GM12891 (cell line): ENCODE measurements at regions not wholly inside any gene's neighbourhood (a gene's known extent, or its start where the extent isn't known, plus 50 kb on each side); places are given as distances from the start of the nearest gene placed in this dataset.

ENCODE experiments used
- POLR2A ChIP-seq: IDR thresholded peaks from 2 replicates; pipeline ENCODE4 v1.6.1; 2011; ENCODE audit warnings: low read depth, low read length, control low read depth
- POLR2AphosphoS5 ChIP-seq: IDR thresholded peaks from 2 replicates; pipeline ENCODE4 v1.6.1; 2011; ENCODE audit warnings: low read depth, low read length, control low read depth
- TAF1 ChIP-seq: IDR thresholded peaks from 2 replicates; pipeline ENCODE4 v1.6.1; 2011; ENCODE audit warnings: low read depth, low read length, control low read depth

- TF ChIP-seq POLR2AphosphoS5 (no peak), POLR2A (no peak), TAF1 (no peak)
These were observed 93.9 kb upstream of the SPATA13 start for GRCh38 chr13:24066405-24067295.
